ENCODE measurements at regions not wholly inside any gene's neighbourhood (a gene's known extent, or its start where the extent isn't known, plus 50 kb on each side); places are given as distances from the start of the nearest gene placed in this dataset.

DNA sequence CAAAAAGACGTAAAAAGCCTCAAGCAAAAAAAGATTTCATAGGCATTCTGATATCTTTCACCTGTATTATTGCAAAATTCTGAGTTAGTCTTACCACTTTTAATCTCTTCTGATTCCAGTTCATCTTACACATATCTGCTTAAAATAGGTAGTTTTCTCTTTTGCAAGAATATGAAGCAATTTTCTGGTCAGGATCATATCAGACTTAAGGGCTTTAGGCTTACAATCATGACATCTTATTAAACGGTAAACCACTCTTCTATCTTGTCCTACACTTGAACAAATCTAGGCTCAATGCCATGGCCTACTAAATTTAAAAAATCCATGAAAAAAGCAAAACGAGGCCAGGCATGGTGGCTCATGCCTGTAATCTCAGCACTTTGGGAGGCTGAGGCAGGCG lies 50.1 kb upstream of the GAREM1 start:
- 97% methylated on average over 4 of the region's 4 CpGs for WGBS (ENCODE audit: insufficient coverage)
- Histone ChIP-seq H3K27ac (ENCODE audit: insufficient read depth in 1 of 2, low read depth in 1 of 2, low read length in 2 of 2, poor library complexity in 1 of 2, severe bottlenecking in 2 of 2) (no peak overlapping the region), H3K27me3 (replicated peaks in 2 of 5; ENCODE audit: control insufficient read depth in 4 of 5, insufficient read depth in 5 of 5, low read length in 4 of 5) (no peaks in the 10 kb centered on the region), H3K36me3 (ENCODE audit: control insufficient read depth in 4 of 4, insufficient read depth in 4 of 4, low read length in 3 of 4) (no peaks in the 10 kb centered on the region), H3K9me3 (ENCODE audit: control extremely low read depth in 1 of 5, control insufficient read depth in 4 of 5, insufficient read depth in 2 of 5, low read depth in 1 of 5, low read length in 4 of 5) (no peaks in the 10 kb centered on the region), H3K4me3 (ENCODE audit: control insufficient read depth in 1 of 7, extremely low read depth in 1 of 7, insufficient read depth in 4 of 7, low read depth in 2 of 7, low read length in 6 of 7) (no peak overlapping the region), H3K4me1 (ENCODE audit: control extremely low read depth in 1 of 4, control insufficient read depth in 4 of 4, insufficient read depth in 4 of 4, low read length in 3 of 4) (no peaks in the 10 kb centered on the region)
- ChIA-PET CTCF (no interaction called here), POLR2A (no interaction called here)
- DNase-seq, result no peak

Data from common myeloid progenitor, CD34-positive (primary cell).